ENCODE measurements at regions not wholly inside any gene's neighbourhood (a gene's known extent, or its start where the extent isn't known, plus 50 kb on each side); places are given as distances from the start of the nearest gene placed in this dataset.
"Not testable (repeated sequence)": the region's sequence is repeated elsewhere in the genome, so short reads cannot be mapped to it uniquely, and the experiment has no call there.

DNA sequence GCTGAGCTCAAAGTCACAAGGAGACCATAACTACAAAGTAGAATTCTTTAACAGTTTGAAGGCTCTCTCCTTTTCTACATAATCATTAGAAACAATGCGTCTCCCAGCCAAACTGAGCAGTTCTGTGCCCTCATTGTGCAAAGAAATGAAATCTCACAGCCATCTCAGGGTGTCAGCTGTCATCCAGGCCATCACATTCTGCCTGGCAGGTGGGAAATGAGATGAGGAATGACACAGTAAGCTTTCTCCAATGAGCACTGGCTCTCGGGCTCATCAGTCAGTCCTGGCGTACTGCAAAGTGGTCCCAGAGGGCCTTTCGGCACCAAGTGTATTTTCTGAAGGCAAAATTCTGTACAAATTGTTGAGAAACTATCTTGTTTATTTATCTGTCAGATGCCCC, 306.5 kb downstream of the KCTD12 start:
- ChIA-PET CTCF (no interaction called here), POLR2A (no interaction called here)
- no TSS peak for BruUV-seq (replicated peaks)

GRCh38 chr13:76575634-76576033, 310.6 kb downstream of the KCTD12 start:
- POLR2A ChIA-PET; intact Hi-C loops (cut with micrococcal nuclease); CTCF ChIA-PET; H2AFZ ChIP-seq (ENCODE audit: low read depth, low read length); H3K36me3 ChIP-seq (ENCODE audit: control insufficient read depth in 2 of 2, extremely low read depth in 1 of 2, insufficient read depth in 2 of 2, low read length in 2 of 2); H3K4me1 ChIP-seq (ENCODE audit: control insufficient read depth, extremely low read depth, insufficient read depth, low read length); H3K9ac ChIP-seq (replicated peaks; ENCODE audit: extremely low read depth, insufficient read depth, low read length); H3K9me3 ChIP-seq (replicated peaks; ENCODE audit: control insufficient read depth, insufficient read depth, low read length); H3K4me3 ChIP-seq (replicated peaks in 1 of 3; ENCODE audit: insufficient read depth in 1 of 3, low read depth in 1 of 3, low read length in 3 of 3); H3K4me2 ChIP-seq (ENCODE audit: insufficient read depth, low read length); H4K20me1 ChIP-seq (replicated peaks; ENCODE audit: control insufficient read depth, extremely low read depth, insufficient read depth, low read length); BruUV-seq (replicated peaks); DNase-seq (ENCODE audit: low read depth, low spot score); FAIRE-seq; H3K79me2 ChIP-seq (ENCODE audit: control insufficient read depth, insufficient read depth, low read length); H3K27ac ChIP-seq (ENCODE audit: insufficient read depth, low read depth, low read length); H3K27me3 ChIP-seq (ENCODE audit: control insufficient read depth in 2 of 2, insufficient read depth in 2 of 2, low read length in 2 of 2); dilution Hi-C loops (cut with MboI; ENCODE audit: extremely low pct_ligation_motif_present, low sequenced_read_pairs); H3K9me1 ChIP-seq (replicated peaks; ENCODE audit: control insufficient read depth, extremely low read depth, insufficient read depth, low read length): not testable (repeated sequence)

More for the DNA sequence above, 306.5 kb downstream of the KCTD12 start:
- no peaks in the 10 kb centered on the region for H3K79me2 ChIP-seq (ENCODE audit: control insufficient read depth, insufficient read depth, low read length)
- no peak for DNase-seq (ENCODE audit: low read depth, low spot score)
- no peak overlapping the region for H3K4me3 ChIP-seq (replicated peaks in 1 of 3; ENCODE audit: insufficient read depth in 1 of 3, low read depth in 1 of 3, low read length in 3 of 3)
- no peak overlapping the region for H3K27ac ChIP-seq (ENCODE audit: insufficient read depth, low read depth, low read length)
- TF ChIP-seq, protein P1, sequence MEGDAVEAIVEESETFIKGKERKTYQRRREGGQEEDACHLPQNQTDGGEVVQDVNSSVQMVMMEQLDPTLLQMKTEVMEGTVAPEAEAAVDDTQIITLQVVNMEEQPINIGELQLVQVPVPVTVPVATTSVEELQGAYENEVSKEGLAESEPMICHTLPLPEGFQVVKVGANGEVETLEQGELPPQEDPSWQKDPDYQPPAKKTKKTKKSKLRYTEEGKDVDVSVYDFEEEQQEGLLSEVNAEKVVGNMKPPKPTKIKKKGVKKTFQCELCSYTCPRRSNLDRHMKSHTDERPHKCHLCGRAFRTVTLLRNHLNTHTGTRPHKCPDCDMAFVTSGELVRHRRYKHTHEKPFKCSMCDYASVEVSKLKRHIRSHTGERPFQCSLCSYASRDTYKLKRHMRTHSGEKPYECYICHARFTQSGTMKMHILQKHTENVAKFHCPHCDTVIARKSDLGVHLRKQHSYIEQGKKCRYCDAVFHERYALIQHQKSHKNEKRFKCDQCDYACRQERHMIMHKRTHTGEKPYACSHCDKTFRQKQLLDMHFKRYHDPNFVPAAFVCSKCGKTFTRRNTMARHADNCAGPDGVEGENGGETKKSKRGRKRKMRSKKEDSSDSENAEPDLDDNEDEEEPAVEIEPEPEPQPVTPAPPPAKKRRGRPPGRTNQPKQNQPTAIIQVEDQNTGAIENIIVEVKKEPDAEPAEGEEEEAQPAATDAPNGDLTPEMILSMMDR (IDR thresholded peaks at IDR 0.05; ENCODE audit: extremely low read depth in 1 of 2, insufficient read depth in 1 of 2, low read depth in 1 of 2, low read length in 2 of 2), result no peak
- no peak for TF ChIP-seq JUN (IDR thresholded peaks at IDR 0.05; ENCODE audit: borderline replicate concordance, insufficient read depth, insufficient read length, low read depth)
- no peak for TF ChIP-seq POLR2A (IDR thresholded peaks at IDR 0.05; ENCODE audit: low read depth, low read length)
- no peak for TF ChIP-seq GATA2 (IDR thresholded peaks at IDR 0.05; ENCODE audit: insufficient read depth, insufficient read length, low read depth, low read length)
- no peak for TF ChIP-seq MYC (IDR thresholded peaks at IDR 0.05; ENCODE audit: low read depth, low read length)
- peaks cover 1% of the 10 kb centered on the region for H3K9me1 ChIP-seq (replicated peaks; ENCODE audit: control insufficient read depth, extremely low read depth, insufficient read depth, low read length)
- FAIRE-seq, result no peak
- H3K9ac ChIP-seq (replicated peaks; ENCODE audit: extremely low read depth, insufficient read depth, low read length), result no peak overlapping the region
- H2AFZ ChIP-seq (ENCODE audit: low read depth, low read length), result no peak overlapping the region
- intact Hi-C loops (cut with micrococcal nuclease) (no loop called here), dilution Hi-C loops (cut with MboI; ENCODE audit: extremely low pct_ligation_motif_present, low sequenced_read_pairs) (no loop called here)
- H4K20me1 ChIP-seq (replicated peaks; ENCODE audit: control insufficient read depth, extremely low read depth, insufficient read depth, low read length), result no peaks in the 10 kb centered on the region
- H3K27me3 ChIP-seq (ENCODE audit: control insufficient read depth in 2 of 2, insufficient read depth in 2 of 2, low read length in 2 of 2), result no peaks in the 10 kb centered on the region
- no peaks in the 10 kb centered on the region for H3K4me1 ChIP-seq (ENCODE audit: control insufficient read depth, extremely low read depth, insufficient read depth, low read length)
- no peaks in the 10 kb centered on the region for H3K9me3 ChIP-seq (replicated peaks; ENCODE audit: control insufficient read depth, insufficient read depth, low read length)
- H3K36me3 ChIP-seq (ENCODE audit: control insufficient read depth in 2 of 2, extremely low read depth in 1 of 2, insufficient read depth in 2 of 2, low read length in 2 of 2), result no peaks in the 10 kb centered on the region
- H3K4me2 ChIP-seq (ENCODE audit: insufficient read depth, low read length), result no peak overlapping the region

Measured in endothelial cell of umbilical vein (primary cell).